PFSK-1 (cell line): ENCODE measurements at regions not wholly inside any gene's neighbourhood (a gene's known extent, or its start where the extent isn't known, plus 50 kb on each side); places are given as distances from the start of the nearest gene placed in this dataset.

Source experiments
- FOXP2 ChIP-seq: optimal IDR thresholded peaks from 2 replicates; pipeline ENCODE3; 2011; ENCODE audit warnings: borderline replicate concordance, control low read depth, inconsistent platforms; ENCODE audit not compliant: insufficient read depth; ENCODE audit errors: extremely low read length, extremely low read depth
- POLR2AphosphoS5 ChIP-seq: IDR thresholded peaks from 2 replicates; pipeline ENCODE4 v1.6.1; 2012; ENCODE audit warnings: low read depth, mild to moderate bottlenecking, control low read depth, low read length, moderate library complexity
- REST ChIP-seq, 2 experiments: IDR thresholded peaks; 2 replicates each; pipeline versions ENCODE4 v1.6.1 to v1.8.0; 2011 to 2012; ENCODE audit warnings: low read depth in 2 of 2, low read length in 2 of 2, control low read depth in 1 of 2, inconsistent platforms in 1 of 2, mild to moderate bottlenecking in 1 of 2, moderate library complexity in 1 of 2; ENCODE audit not compliant: insufficient read depth in 1 of 2
- SIN3A ChIP-seq: IDR thresholded peaks from 2 replicates; pipeline ENCODE4 v1.6.1; 2012; ENCODE audit warnings: mild to moderate bottlenecking, low read length, moderate library complexity, borderline replicate concordance; ENCODE audit not compliant: insufficient read depth
- TAF1 ChIP-seq: IDR thresholded peaks from 2 replicates; pipeline ENCODE4 v1.6.1; 2012; ENCODE audit warnings: low read length, control low read depth, borderline replicate concordance; ENCODE audit not compliant: insufficient read depth

- no peak for TF ChIP-seq POLR2AphosphoS5
- TF ChIP-seq TAF1 = no peak
- TF ChIP-seq SIN3A = no peak
- TF ChIP-seq FOXP2 = no peak
- no peak for TF ChIP-seq REST (IDR thresholded peaks at IDR 0.05; ENCODE audit: insufficient read depth in 1 of 2, low read depth in 2 of 2, low read length in 2 of 2)
These were observed 500.2 kb downstream of the SHISA9 start for GRCh38 chr16:13401641-13402040.

GRCh38 chr16:13402601-13403000 is 501.2 kb downstream of the SHISA9 start:
- TF ChIP-seq SIN3A (no peak), FOXP2 (no peak), POLR2AphosphoS5 (no peak), TAF1 (no peak), REST (IDR thresholded peaks at IDR 0.05; ENCODE audit: insufficient read depth in 1 of 2, low read depth in 2 of 2, low read length in 2 of 2) (no peak)

- TF ChIP-seq REST (IDR thresholded peaks at IDR 0.05; ENCODE audit: insufficient read depth in 1 of 2, low read depth in 2 of 2, low read length in 2 of 2) = no peak
- TF ChIP-seq TAF1 = no peak
- no peak for TF ChIP-seq SIN3A
- no peak for TF ChIP-seq FOXP2
- no peak for TF ChIP-seq POLR2AphosphoS5
These were observed 501.9 kb downstream of the SHISA9 start for GRCh38 chr16:13403326-13403725.

GRCh38 chr16:13414154-13414553 is 505.8 kb upstream of the ERCC4 start:
- no peak for TF ChIP-seq FOXP2
- TF ChIP-seq POLR2AphosphoS5 = no peak
- TF ChIP-seq REST (IDR thresholded peaks at IDR 0.05; ENCODE audit: insufficient read depth in 1 of 2, low read depth in 2 of 2, low read length in 2 of 2) = no peak
- TF ChIP-seq SIN3A = no peak
- TF ChIP-seq TAF1 = no peak

- no peak for TF ChIP-seq FOXP2
- TF ChIP-seq REST (IDR thresholded peaks at IDR 0.05; ENCODE audit: insufficient read depth in 1 of 2, low read depth in 2 of 2, low read length in 2 of 2) = no peak
- TF ChIP-seq SIN3A = no peak
- TF ChIP-seq TAF1 = no peak
- TF ChIP-seq POLR2AphosphoS5 = no peak
These were observed 500.4 kb upstream of the ERCC4 start for GRCh38 chr16:13419589-13419988.
